DND-41 (cell line): ENCODE measurements at regions not wholly inside any gene's neighbourhood (a gene's known extent, or its start where the extent isn't known, plus 50 kb on each side); places are given as distances from the start of the nearest gene placed in this dataset.

Experiments
- ATAC-seq: fragments of 200-7000 bp; cut with Tn5 transposase; 3 replicates; pipeline ENCODE4 v1.9.1; 2021; ENCODE audit warnings: low read depth; ENCODE audit not compliant: insufficient read depth
- DNase-seq: peaks from one replicate; pipeline ENCODE4 v3.0.0-alpha.2; 2020
- H2AFZ ChIP-seq: 2 replicates; pipeline ENCODE4 v1.6.0; 2012; ENCODE audit warnings: low read depth, low read length
- H3K27ac ChIP-seq: 2 replicates; pipeline ENCODE4 v1.5.1; 2012; ENCODE audit warnings: low read length, inconsistent platforms
- H3K27me3 ChIP-seq: fragments of 200-600 bp; sonication (generic); 2 replicates; pipeline ENCODE4 v1.6.0; 2012; ENCODE audit warnings: low read length, mild to moderate bottlenecking, inconsistent platforms; ENCODE audit not compliant: insufficient read depth, poor library complexity
- H3K36me3 ChIP-seq: 2 replicates; pipeline ENCODE4 v1.5.1; 2012; ENCODE audit warnings: low read length, inconsistent platforms; ENCODE audit not compliant: insufficient read depth
- H3K4me1 ChIP-seq: 2 replicates; pipeline ENCODE4 v1.5.1; 2012; ENCODE audit warnings: mild to moderate bottlenecking, low read length; ENCODE audit not compliant: insufficient read depth
- H3K4me2 ChIP-seq: 2 replicates; pipeline ENCODE4 v1.6.0; 2012; ENCODE audit warnings: mild to moderate bottlenecking, moderate library complexity, low read length, inconsistent platforms; ENCODE audit not compliant: insufficient read depth
- H3K4me3 ChIP-seq, 2 experiments: fragments of 200-600 bp in 1 of 2; shearing (Covaris generic) in 1 of 2; 2 replicates each; pipeline ENCODE4 v1.5.1; 2012 to 2016; ENCODE audit warnings: inconsistent platforms in 2 of 2, low read length in 2 of 2, mild to moderate bottlenecking in 2 of 2, low read depth in 1 of 2, moderate library complexity in 1 of 2
- H3K79me2 ChIP-seq: 2 replicates; pipeline ENCODE4 v1.6.0; 2012; ENCODE audit warnings: low read length, inconsistent platforms; ENCODE audit not compliant: insufficient read depth
- H3K9ac ChIP-seq: 2 replicates; pipeline ENCODE4 v1.6.0; 2012; ENCODE audit warnings: low read depth, mild to moderate bottlenecking, inconsistent platforms, low read length, moderate library complexity
- H3K9me3 ChIP-seq: 2 replicates; pipeline ENCODE4 v1.5.1; 2012; ENCODE audit warnings: low read length, moderate library complexity, mild to moderate bottlenecking, inconsistent platforms; ENCODE audit not compliant: insufficient read depth, severe bottlenecking
- H4K20me1 ChIP-seq: 2 replicates; pipeline ENCODE4 v1.6.0; 2012; ENCODE audit warnings: low read length; ENCODE audit not compliant: insufficient read depth
- EZH2 ChIP-seq: IDR thresholded peaks from 3 replicates; pipeline ENCODE4 v1.6.1; 2012; ENCODE audit warnings: borderline replicate concordance, low read depth, mild to moderate bottlenecking, moderate library complexity, low read length, inconsistent platforms; ENCODE audit not compliant: severe bottlenecking
- TF ChIP-seq, protein P1 (sequence below): IDR thresholded peaks from 2 replicates; pipeline ENCODE4 v1.5.1; 2012; ENCODE audit warnings: borderline replicate concordance, low read length, moderate library complexity, mild to moderate bottlenecking; ENCODE audit not compliant: poor library complexity, severe bottlenecking; ENCODE audit errors: extremely low read depth

DNA sequence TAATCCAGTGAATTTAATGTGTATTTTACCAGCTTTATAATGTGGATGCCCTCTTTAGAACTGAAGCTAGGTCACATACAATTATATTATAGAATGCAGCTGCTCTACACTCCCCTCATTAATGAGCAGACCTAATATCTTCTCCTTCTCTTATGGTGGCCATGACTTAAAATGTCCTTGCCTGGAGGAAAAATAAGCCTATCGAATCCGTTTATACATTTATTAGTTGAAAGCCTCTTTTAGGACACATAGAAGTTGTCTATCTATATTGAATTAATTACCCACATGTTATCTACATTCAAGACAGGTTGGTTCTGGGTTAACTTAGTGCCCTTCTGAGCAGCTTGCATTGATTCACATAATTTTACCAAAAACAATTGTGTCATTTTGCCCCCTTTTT lies 1716.8 kb downstream of the HACE1 start:
- Histone ChIP-seq H3K27me3 (no peaks in the 10 kb centered on the region), H3K4me3 (no peak overlapping the region), H3K4me2 (no peak overlapping the region), H4K20me1 (no peaks in the 10 kb centered on the region), H3K27ac (no peak overlapping the region), H3K9me3 (no peaks in the 10 kb centered on the region), H3K9ac (no peak overlapping the region), H3K79me2 (no peaks in the 10 kb centered on the region), H3K36me3 (no peaks in the 10 kb centered on the region), H2AFZ (no peak overlapping the region), H3K4me1 (no peaks in the 10 kb centered on the region)
- ATAC-seq, result no peak
- DNase-seq, result no peak
- no peak for TF ChIP-seq EZH2
- TF ChIP-seq, protein P1, sequence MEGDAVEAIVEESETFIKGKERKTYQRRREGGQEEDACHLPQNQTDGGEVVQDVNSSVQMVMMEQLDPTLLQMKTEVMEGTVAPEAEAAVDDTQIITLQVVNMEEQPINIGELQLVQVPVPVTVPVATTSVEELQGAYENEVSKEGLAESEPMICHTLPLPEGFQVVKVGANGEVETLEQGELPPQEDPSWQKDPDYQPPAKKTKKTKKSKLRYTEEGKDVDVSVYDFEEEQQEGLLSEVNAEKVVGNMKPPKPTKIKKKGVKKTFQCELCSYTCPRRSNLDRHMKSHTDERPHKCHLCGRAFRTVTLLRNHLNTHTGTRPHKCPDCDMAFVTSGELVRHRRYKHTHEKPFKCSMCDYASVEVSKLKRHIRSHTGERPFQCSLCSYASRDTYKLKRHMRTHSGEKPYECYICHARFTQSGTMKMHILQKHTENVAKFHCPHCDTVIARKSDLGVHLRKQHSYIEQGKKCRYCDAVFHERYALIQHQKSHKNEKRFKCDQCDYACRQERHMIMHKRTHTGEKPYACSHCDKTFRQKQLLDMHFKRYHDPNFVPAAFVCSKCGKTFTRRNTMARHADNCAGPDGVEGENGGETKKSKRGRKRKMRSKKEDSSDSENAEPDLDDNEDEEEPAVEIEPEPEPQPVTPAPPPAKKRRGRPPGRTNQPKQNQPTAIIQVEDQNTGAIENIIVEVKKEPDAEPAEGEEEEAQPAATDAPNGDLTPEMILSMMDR, result no peak

DNA sequence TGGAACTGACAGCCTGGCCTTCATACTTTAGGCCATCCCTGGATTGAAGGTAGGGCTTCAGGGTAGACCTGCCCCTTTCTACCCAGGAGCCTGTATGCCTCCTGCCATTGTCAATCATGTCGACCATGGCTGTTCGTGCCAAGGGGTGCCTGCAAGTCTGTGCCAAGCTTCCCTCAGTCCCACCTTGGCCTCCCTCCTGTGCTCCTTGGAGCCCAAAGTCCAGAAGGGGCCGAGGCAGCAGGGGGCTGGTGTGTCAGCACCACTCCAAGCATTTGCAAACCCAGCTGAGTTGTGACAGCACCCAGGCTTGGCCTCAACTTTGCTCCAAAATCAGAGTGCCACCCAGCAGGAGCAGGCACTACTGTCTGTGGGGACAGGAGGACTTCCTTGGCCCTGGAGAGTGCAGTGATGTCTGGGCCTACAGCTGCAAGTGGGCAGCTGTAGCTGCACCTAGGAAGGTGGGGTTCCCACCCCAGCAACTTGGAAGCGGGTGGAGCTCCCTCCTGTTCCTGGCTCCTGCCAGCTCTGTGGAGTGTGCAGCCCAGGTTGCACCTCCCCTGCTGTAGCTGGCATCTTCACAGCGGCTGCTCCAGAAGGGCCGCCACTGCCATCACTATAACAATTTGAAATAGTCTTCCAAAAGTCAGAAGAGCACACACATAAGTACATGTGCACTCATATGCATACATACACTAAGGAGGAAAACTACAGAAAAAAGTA lies 1719.3 kb downstream of the HACE1 start:
- H3K36me3 ChIP-seq, result no peaks in the 10 kb centered on the region
- TF ChIP-seq, protein P1, result no peak
- no peak for TF ChIP-seq EZH2
- ATAC-seq (no peak), DNase-seq (no peak)
- H3K4me2 ChIP-seq, result no peak overlapping the region
- no peak overlapping the region for H2AFZ ChIP-seq
- no peaks in the 10 kb centered on the region for H3K4me1 ChIP-seq
- H3K9me3 ChIP-seq, result no peaks in the 10 kb centered on the region
- no peaks in the 10 kb centered on the region for H4K20me1 ChIP-seq
- H3K27me3 ChIP-seq, result no peaks in the 10 kb centered on the region
- H3K4me3 ChIP-seq, result no peak overlapping the region
- H3K79me2 ChIP-seq, result no peaks in the 10 kb centered on the region
- no peak overlapping the region for H3K27ac ChIP-seq
- no peak overlapping the region for H3K9ac ChIP-seq

DNA sequence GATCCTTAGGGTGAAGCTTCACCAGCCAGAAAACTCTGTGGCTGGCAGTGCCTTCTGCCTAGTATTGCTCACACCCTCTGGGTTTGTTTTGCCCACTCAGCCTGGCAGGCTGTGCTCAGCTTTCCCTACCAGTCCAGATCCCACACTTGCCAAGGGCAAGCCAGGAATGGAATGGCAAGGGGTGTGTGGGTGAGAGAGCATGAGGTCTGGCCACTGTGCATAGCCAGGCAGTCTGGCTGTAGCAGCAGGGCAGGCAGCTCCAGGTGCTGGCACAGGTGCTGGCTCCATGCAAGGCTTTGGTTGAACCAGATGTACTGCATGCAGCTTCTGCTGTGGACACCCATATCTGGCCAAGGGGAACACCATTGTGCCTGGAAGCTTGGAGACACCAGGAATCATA lies 1720.3 kb downstream of the HACE1 start:
- no peak for ATAC-seq

More for the DNA sequence above, 1720.3 kb downstream of the HACE1 start:
- H3K27me3 ChIP-seq, result no peaks in the 10 kb centered on the region
- H3K4me2 ChIP-seq, result no peak overlapping the region
- no peak overlapping the region for H3K27ac ChIP-seq
- H3K4me3 ChIP-seq, result no peak overlapping the region
- H3K9ac ChIP-seq, result no peak overlapping the region
- H3K4me1 ChIP-seq, result no peaks in the 10 kb centered on the region
- H3K36me3 ChIP-seq, result no peaks in the 10 kb centered on the region
- no peaks in the 10 kb centered on the region for H3K79me2 ChIP-seq
- no peak overlapping the region for H2AFZ ChIP-seq
- TF ChIP-seq EZH2, result no peak
- TF ChIP-seq, protein P1, result no peak
- DNase-seq, result no peak
- H4K20me1 ChIP-seq, result no peaks in the 10 kb centered on the region
- no peaks in the 10 kb centered on the region for H3K9me3 ChIP-seq
